K562 (cell line): ENCODE measurements at regions not wholly inside any gene's neighbourhood (a gene's known extent, or its start where the extent isn't known, plus 50 kb on each side); places are given as distances from the start of the nearest gene placed in this dataset.
A peak's percentile ranks its signal among the peaks of the same experiment; 100 is the strongest.

Experiments
- ATAC-seq: fragments of 200-7000 bp; cut with Tn5 transposase; 3 replicates; pipeline ENCODE4 v1.9.1; 2020; ENCODE audit warnings: moderate library complexity
- BruUV-seq: library from RNA; stranded (reverse); fragments of 400-500 nt; replicated peaks from 2 replicates; lab custom pipeline; 2021; lab: Mats Ljungman, UMichigan
- CTCF ChIA-PET: fragments of 300-600 bp; formaldehyde crosslinking; extraction: SDS; loops from one replicate; lab custom pipeline; 2021; ENCODE audit warnings: low intra/inter-chr PET ratio; lab: Yijun Ruan, JAX
- POLR2A ChIA-PET: fragments of 300-600, 350-650 bp; sonication (Branson Sonifier 250); formaldehyde crosslinking; extraction: SDS; loops from one replicate; lab custom pipeline; 2021; ENCODE audit warnings: antibody characterized with exemption, inconsistent platforms; lab: Yijun Ruan, JAX
- DNase-seq, 4 experiments: peaks; one replicate each; pipeline versions ENCODE4 v3.0.0 to v3.0.0-alpha.2; 2011 to 2018; ENCODE audit warnings: low spot score in 3 of 4, mixed read lengths in 3 of 4; ENCODE audit errors: extremely low read depth in 1 of 4
- FAIRE-seq: peaks from 2 replicates; lab custom pipeline; 2011; peaks lifted over from hg19 to GRCh38; lab: Jason Lieb, UNC
- H2AFZ ChIP-seq: 2 replicates; pipeline ENCODE4 v1.6.0; 2011; ENCODE audit warnings: low read depth, low read length, control low read depth, inconsistent platforms
- H3K27ac ChIP-seq: fragments of 200-600 bp; 3 replicates; pipeline ENCODE4 v1.8.0; 2011; ENCODE audit warnings: low read depth, mild to moderate bottlenecking, control low read depth, inconsistent platforms, low read length, moderate library complexity, mixed read lengths; ENCODE audit errors: extremely low read depth
- H3K27me3 ChIP-seq, 2 experiments: fragments of 300-600 bp in 1 of 2; 2 replicates in 1 of 2; 3 replicates in 1 of 2; pipeline versions ENCODE4 v1.6.0 to v1.8.0; 2011; ENCODE audit warnings: inconsistent platforms in 2 of 2, low read length in 2 of 2, mild to moderate bottlenecking in 1 of 2, mixed read lengths in 1 of 2, moderate library complexity in 1 of 2; ENCODE audit not compliant: control insufficient read depth in 2 of 2, insufficient read depth in 2 of 2
- H3K36me3 ChIP-seq: fragments of 300-600 bp; 3 replicates; pipeline ENCODE4 v1.8.0; 2011; ENCODE audit warnings: mild to moderate bottlenecking, low read length, inconsistent platforms; ENCODE audit not compliant: control insufficient read depth, insufficient read depth
- H3K4me1 ChIP-seq, 2 experiments: fragments of 200-600 bp in 1 of 2; replicated peaks in 1 of 2; 2 replicates in 1 of 2; 3 replicates in 1 of 2; pipeline versions ENCODE4 v1.5.1 to v1.8.0; 2011; ENCODE audit warnings: inconsistent platforms in 2 of 2, low read length in 2 of 2, mild to moderate bottlenecking in 1 of 2, mixed read lengths in 1 of 2, moderate library complexity in 1 of 2; ENCODE audit not compliant: control insufficient read depth in 2 of 2, insufficient read depth in 2 of 2
- H3K4me2 ChIP-seq: 2 replicates; pipeline ENCODE4 v1.6.1; 2011; ENCODE audit warnings: low read length, control low read depth, inconsistent platforms, mixed read lengths; ENCODE audit not compliant: insufficient read depth
- H3K4me3 ChIP-seq: fragments of 200-600 bp; sonication (generic), shearing (Covaris generic); 2 replicates; pipeline ENCODE4 v1.5.1; 2016; ENCODE audit warnings: control low read depth, inconsistent platforms
- H3K79me2 ChIP-seq: fragments of 200-600 bp; 3 replicates; pipeline ENCODE4 v1.8.0; 2011; ENCODE audit warnings: low read length, inconsistent platforms; ENCODE audit not compliant: control insufficient read depth, insufficient read depth
- H3K9ac ChIP-seq, 2 experiments: 2 replicates each; pipeline versions ENCODE4 v1.6.0 to v1.6.1; 2011; ENCODE audit warnings: low read depth in 2 of 2, low read length in 2 of 2, control low read depth in 1 of 2, inconsistent platforms in 1 of 2, mild to moderate bottlenecking in 1 of 2, mixed read lengths in 1 of 2; ENCODE audit not compliant: insufficient read depth in 1 of 2
- H3K9me1 ChIP-seq: one replicate; pipeline ENCODE4 v1.6.0; 2011; ENCODE audit warnings: inconsistent platforms, mild to moderate bottlenecking, low read length, moderate library complexity; ENCODE audit not compliant: control insufficient read depth, insufficient read depth
- H3K9me3 ChIP-seq: replicated peaks from 2 replicates; pipeline ENCODE4 v1.5.1; 2011; ENCODE audit warnings: low read depth, low read length, inconsistent platforms; ENCODE audit not compliant: control insufficient read depth, insufficient read depth
- H4K20me1 ChIP-seq: replicated peaks from 2 replicates; pipeline ENCODE4 v1.6.1; 2011; ENCODE audit warnings: low read length, inconsistent platforms, mixed read lengths; ENCODE audit not compliant: control insufficient read depth, insufficient read depth
- BCOR ChIP-seq: fragments of 450-650 bp; IDR thresholded peaks from 2 replicates; pipeline ENCODE4 v1.6.1; 2016
- CCAR2 ChIP-seq: fragments of 200-400 bp; formaldehyde crosslinking; IDR thresholded peaks from 2 replicates; pipeline ENCODE4 v1.6.1; 2017; ENCODE audit warnings: mild to moderate bottlenecking, low read depth, low read length
- CEBPG ChIP-seq, 3 experiments: fragments of 200-800 bp in 1 of 3; sonication (Bioruptor generic) in 1 of 3; sonication (generic) in 1 of 3; formaldehyde crosslinking in 1 of 3; IDR thresholded peaks in 2 of 3; conservative IDR thresholded peaks in 1 of 3; 2 replicates each; pipeline versions ENCODE4 v1.6.1 to v1.8.0; 2016 to 2022; ENCODE audit warnings: missing compliant biosample characterization in 2 of 3, missing genetic modification characterization in 2 of 3, mild to moderate bottlenecking in 1 of 3, missing genetic modification reagents in 1 of 3
- HCFC1 ChIP-seq: IDR thresholded peaks from 2 replicates; pipeline ENCODE4 v1.6.1; 2012; ENCODE audit warnings: low read depth, low read length, improper control_type of control experiment
- KAT8 ChIP-seq: fragments of 450-650 bp; IDR thresholded peaks from 2 replicates; pipeline ENCODE4 v1.6.1; 2016; ENCODE audit warnings: low read depth, mild to moderate bottlenecking
- WGBS: fragments of 100-300 bp; shearing (Covaris generic); methylation state at CpG from one replicate; pipeline ENCODE4 v1.1.6; 2016; ENCODE audit warnings: low coverage, mixed read lengths; ENCODE audit not compliant: insufficient coverage; ENCODE audit errors: missing lambda C conversion rate; 5-methylcytosine and 5-hydroxymethylcytosine counted together
- in situ Hi-C: fragments of 300-500 bp; cut with MboI; formaldehyde crosslinking; loops from 4 replicates; pipeline ENCODE4 v1.15.0; 2018; ENCODE audit warnings: inconsistent platforms, mixed read lengths
- intact Hi-C: fragments of 100-400 bp; cut with micrococcal nuclease; formaldehyde crosslinking; loops from 2 replicates; pipeline ENCODE4 v1.14.2; 2022

DNA sequence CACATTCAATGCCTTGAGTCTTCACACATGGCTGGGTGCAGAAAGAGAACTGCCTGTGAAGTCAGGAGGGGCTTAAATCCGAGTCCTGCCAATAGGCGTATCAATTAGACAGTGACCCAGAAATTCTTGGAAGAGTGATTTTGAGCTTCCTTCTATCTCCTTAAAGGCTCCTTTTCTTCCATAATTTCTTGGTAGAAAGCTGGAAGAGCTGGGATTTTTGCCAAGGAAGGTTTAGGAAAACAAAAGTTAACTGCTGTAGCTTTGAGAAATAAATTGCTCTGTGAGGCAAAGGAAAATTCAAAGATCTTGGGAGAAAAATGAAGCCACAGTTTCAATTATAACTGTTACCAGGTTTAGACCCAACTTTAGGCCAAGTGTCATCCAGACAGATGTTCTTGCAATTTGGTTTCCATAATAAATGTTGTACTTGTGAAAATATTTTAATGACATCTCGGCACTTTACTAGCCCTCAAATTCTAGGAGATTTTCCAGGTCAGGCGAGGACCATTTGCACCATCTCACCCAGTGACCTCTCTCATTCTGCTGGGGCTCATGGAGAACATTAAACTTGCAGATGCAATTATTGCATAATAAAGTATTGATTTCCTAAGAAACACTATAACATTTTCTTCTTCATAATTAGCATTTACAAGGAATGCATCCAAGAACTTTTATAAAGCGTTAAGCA is 329.7 kb upstream of the MEIS1 start:
- H3K27me3 ChIP-seq: no peaks in the 10 kb centered on the region
- no peaks in the 10 kb centered on the region for H3K9me1 ChIP-seq
- H3K4me2 ChIP-seq: no peak overlapping the region
- TF ChIP-seq CEBPG (CRISPR knock-in tag; IDR thresholded peaks at IDR 0.05) (no peak), CEBPG (tag; conservative IDR thresholded peaks at IDR 0.05 in 1 of 2, IDR thresholded peaks at IDR 0.05 in 1 of 2) (peak in 1 of 2 experiments; percentile 14; a peak in 1 of 4 replicates), KAT8 (no peak), CCAR2 (no peak)
- H3K36me3 ChIP-seq: no peaks in the 10 kb centered on the region
- H3K9me3 ChIP-seq: no peaks in the 10 kb centered on the region
- no peak overlapping the region for H2AFZ ChIP-seq
- intact Hi-C loops (no loop called here), in situ Hi-C loops (no loop called here)
- no peak overlapping the region for H3K27ac ChIP-seq
- H3K79me2 ChIP-seq: no peaks in the 10 kb centered on the region
- no peak overlapping the region for H3K9ac ChIP-seq
- ATAC-seq: no peak
- no TSS peak for BruUV-seq
- H3K4me1 ChIP-seq: no peaks in the 10 kb centered on the region
- no peak for DNase-seq
- WGBS: 0% methylated on average over 5 of the region's 5 CpGs
- H4K20me1 ChIP-seq: no peaks in the 10 kb centered on the region
- no peak for FAIRE-seq
- CTCF ChIA-PET: no interaction called here
- POLR2A ChIA-PET: no interaction called here
- H3K4me3 ChIP-seq: no peak overlapping the region

DNA sequence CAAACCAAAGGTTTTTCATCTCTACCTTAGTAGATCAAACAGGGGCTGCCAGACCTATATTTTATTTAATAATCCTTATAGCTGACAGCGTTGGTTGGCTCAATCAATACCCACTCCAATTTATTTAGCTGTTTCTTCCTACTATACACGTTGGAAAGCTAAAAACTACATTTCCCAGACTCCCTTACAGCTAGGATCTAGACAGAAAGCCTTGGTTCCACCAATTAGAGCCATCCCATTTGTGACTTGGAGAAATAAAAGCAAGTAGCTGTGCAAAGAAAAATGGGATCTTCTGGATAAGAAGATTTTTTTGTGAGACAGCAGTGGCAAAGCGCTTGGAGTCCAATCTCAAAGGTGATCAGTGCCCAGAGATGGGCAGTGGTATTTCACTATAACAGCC is 331.3 kb upstream of the MEIS1 start:
- 2% methylated on average over 3 of the region's 3 CpGs for WGBS
- no peaks in the 10 kb centered on the region for H3K27me3 ChIP-seq
- in situ Hi-C loops: no loop called here
- no peaks in the 10 kb centered on the region for H3K36me3 ChIP-seq
- H4K20me1 ChIP-seq: no peaks in the 10 kb centered on the region
- H3K4me3 ChIP-seq: no peak overlapping the region
- no peak for FAIRE-seq
- no peak overlapping the region for H3K4me2 ChIP-seq
- no peaks in the 10 kb centered on the region for H3K9me1 ChIP-seq
- ChIA-PET POLR2A (no interaction called here), CTCF (no interaction called here)
- H3K27ac ChIP-seq: no peak overlapping the region
- TF ChIP-seq BCOR (no peak), HCFC1 (0 out of 2 replicates have a peak, but pooled peaks have one; percentile 13)
- DNase-seq: no peak
- H2AFZ ChIP-seq: no peak overlapping the region
- H3K9me3 ChIP-seq: no peaks in the 10 kb centered on the region
- intact Hi-C loops: no loop called here
- no peak overlapping the region for H3K9ac ChIP-seq
- no peaks in the 10 kb centered on the region for H3K79me2 ChIP-seq
- H3K4me1 ChIP-seq: no peaks in the 10 kb centered on the region
- BruUV-seq: no TSS peak
- ATAC-seq: no peak
